ENCODE measurements at regions not wholly inside any gene's neighbourhood (a gene's known extent, or its start where the extent isn't known, plus 50 kb on each side); places are given as distances from the start of the nearest gene placed in this dataset.

GRCh38 chr2:136572335-136572734, 193.0 kb upstream of the THSD7B start:
- TF ChIP-seq GABPA (IDR thresholded peaks at IDR 0.05; ENCODE audit: low read depth) (no peak), TCF12 (IDR thresholded peaks at IDR 0.05) (no peak), FOXJ3 (CRISPR knock-in tag; IDR thresholded peaks at IDR 0.05) (no peak), CTCF (IDR thresholded peaks at IDR 0.05) (no peak), JUND (IDR thresholded peaks at IDR 0.05) (no peak), RAD21 (IDR thresholded peaks at IDR 0.05; ENCODE audit: low read length) (no peak)
